ENCODE measurements at regions not wholly inside any gene's neighbourhood (a gene's known extent, or its start where the extent isn't known, plus 50 kb on each side); places are given as distances from the start of the nearest gene placed in this dataset.

DNA sequence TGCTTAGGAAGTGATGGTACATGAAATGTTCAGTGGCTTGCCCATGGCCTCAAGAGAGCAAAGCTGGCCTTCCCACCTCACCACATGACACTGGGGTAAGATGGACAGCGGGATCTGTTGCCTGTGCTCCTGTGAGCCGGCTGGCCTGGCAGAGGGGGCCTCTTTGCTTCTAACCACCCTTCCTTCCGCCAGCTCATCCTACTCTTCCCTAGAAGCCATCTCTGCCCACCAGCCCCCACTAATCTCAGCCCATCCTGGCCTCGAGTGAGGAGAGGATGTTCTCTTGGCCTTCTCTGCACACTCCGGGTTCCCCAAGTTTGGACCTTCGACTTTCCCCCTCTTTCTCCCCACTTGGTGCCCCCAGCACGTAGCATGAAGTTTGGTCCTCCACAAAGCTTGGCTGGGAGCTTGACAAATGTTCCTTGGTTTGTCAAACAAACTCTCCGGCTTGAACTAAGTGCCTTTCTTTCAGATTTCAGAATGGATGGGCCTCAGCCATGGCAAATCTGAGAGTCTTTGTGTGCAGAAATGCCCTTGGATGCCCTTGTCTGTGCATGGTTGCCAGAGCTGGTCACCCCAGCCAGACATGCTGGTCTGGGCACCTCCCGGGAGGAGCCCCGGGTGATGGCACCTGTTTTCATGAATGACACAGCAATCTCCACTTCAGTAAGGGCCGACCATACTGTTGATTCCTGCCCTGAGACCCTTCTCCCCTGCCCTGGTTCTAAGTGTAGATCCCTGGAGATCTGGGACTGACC lies 145.5 kb downstream of the URI1 start:
- no peak for DNase-seq (ENCODE audit: low spot score)
- TF ChIP-seq, protein P1, sequence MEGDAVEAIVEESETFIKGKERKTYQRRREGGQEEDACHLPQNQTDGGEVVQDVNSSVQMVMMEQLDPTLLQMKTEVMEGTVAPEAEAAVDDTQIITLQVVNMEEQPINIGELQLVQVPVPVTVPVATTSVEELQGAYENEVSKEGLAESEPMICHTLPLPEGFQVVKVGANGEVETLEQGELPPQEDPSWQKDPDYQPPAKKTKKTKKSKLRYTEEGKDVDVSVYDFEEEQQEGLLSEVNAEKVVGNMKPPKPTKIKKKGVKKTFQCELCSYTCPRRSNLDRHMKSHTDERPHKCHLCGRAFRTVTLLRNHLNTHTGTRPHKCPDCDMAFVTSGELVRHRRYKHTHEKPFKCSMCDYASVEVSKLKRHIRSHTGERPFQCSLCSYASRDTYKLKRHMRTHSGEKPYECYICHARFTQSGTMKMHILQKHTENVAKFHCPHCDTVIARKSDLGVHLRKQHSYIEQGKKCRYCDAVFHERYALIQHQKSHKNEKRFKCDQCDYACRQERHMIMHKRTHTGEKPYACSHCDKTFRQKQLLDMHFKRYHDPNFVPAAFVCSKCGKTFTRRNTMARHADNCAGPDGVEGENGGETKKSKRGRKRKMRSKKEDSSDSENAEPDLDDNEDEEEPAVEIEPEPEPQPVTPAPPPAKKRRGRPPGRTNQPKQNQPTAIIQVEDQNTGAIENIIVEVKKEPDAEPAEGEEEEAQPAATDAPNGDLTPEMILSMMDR (IDR thresholded peaks at IDR 0.05; ENCODE audit: borderline replicate concordance, control extremely low read depth, extremely low read depth, insufficient read depth, missing control alignments), result no peak
- in situ Hi-C loops (cut with MboI; ENCODE audit: low sequenced_read_pairs, unreplicated experiment), result no loop called here

DNA sequence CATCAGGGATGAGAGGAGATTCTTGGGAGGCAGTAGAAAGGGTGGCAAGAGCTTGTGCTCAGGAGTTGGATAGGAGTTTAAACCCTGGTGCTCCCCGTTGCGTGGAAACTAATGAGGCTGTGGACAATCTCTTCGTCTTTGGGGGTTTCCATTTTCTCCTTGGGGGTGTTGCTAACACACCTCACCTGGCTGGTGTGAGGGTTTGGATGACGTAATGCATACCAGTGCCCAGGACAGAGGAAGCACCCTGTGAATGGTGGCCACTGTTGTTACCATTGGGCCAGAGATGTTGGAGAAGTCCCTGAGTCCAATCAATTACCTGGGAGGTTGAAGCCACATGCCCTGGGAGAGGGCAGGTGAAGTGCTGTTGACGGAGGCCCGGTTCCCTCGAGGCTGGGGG lies 146.5 kb downstream of the URI1 start:
- in situ Hi-C loops (cut with MboI; ENCODE audit: low sequenced_read_pairs, unreplicated experiment), result no loop called here
- TF ChIP-seq, protein P1 (IDR thresholded peaks at IDR 0.05; ENCODE audit: borderline replicate concordance, control extremely low read depth, extremely low read depth, insufficient read depth, missing control alignments), result no peak
- no peak for DNase-seq (ENCODE audit: low spot score)

DNA sequence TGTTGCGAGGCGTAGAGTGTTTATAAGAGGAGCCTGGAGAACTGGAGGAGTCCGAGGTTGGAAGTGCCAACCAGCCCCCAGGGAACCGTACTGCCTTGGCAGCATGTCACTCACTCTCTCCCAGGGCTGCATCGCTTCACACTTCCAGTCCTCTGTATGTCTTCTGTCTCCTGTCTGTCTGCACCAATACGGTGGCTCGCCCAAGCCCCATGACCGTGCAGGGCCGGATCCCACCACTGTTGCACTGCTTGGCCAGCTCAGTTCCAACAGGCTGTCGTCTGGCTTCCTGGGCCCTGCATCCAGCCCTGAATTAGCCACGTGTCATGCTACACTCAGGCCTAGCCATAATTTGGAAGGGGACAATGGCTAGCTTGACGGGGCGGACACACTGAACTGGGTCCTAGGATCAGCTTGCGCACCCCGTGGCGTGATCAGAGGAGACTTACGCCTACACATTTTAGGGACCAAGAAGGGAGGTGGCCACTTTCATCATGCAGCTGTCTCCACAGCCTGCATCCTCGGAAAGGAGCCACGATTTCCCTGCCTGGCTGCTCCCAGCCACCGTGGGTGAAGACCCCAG lies 147.1 kb downstream of the URI1 start:
- in situ Hi-C loops (cut with MboI; ENCODE audit: low sequenced_read_pairs, unreplicated experiment), result no loop called here
- DNase-seq (ENCODE audit: low spot score), result no peak
- TF ChIP-seq, protein P1 (IDR thresholded peaks at IDR 0.05; ENCODE audit: borderline replicate concordance, control extremely low read depth, extremely low read depth, insufficient read depth, missing control alignments), result no peak

DNA sequence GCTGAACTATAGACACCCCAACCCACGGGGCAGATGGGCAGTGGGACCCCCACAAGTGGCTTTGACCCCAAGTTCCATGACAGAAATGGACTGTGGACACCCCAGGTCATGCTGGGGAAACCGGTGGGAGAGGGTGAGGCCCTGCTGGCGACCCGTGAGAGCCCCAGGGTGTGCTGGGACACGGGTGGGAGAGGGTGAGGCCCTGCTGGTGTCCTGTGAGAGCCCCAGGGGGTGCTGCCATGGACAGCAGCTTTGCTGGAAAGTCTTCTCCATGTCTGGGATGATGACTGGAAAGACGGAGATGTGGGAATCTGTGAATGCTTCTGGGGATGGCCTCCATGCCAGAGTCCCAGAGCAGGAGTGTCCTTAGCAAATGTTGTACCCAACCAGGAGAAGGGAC lies 148.4 kb downstream of the URI1 start:
- no peak for DNase-seq (ENCODE audit: low spot score)

DNA sequence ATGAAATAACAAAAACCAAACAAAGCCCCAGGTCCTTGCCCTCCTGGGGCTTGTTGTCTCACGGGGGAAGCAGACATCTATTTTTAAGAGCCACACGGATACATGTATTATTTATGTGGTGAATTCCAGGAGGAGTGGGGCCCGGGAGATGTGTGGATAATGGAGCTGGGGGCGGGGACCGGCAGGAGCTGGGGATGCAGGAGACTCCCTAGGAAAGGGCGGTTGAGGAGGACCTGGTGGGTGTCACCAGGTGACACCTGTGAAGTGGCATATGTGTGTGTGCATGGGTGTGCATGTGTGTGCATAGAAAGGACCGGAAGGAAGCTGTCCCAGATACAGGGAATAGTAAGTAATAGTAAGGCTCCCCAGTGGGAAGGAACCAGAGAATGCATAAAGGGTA lies 148.9 kb downstream of the URI1 start:
- DNase-seq (ENCODE audit: low spot score), result no peak
- TF ChIP-seq, protein P1 (IDR thresholded peaks at IDR 0.05; ENCODE audit: borderline replicate concordance, control extremely low read depth, extremely low read depth, insufficient read depth, missing control alignments), result no peak
- in situ Hi-C loops (cut with MboI; ENCODE audit: low sequenced_read_pairs, unreplicated experiment), result no loop called here

More for the DNA sequence above, 148.4 kb downstream of the URI1 start:
- TF ChIP-seq, protein P1 (IDR thresholded peaks at IDR 0.05; ENCODE audit: borderline replicate concordance, control extremely low read depth, extremely low read depth, insufficient read depth, missing control alignments), result no peak
- in situ Hi-C loops (cut with MboI; ENCODE audit: low sequenced_read_pairs, unreplicated experiment), result no loop called here

DNA sequence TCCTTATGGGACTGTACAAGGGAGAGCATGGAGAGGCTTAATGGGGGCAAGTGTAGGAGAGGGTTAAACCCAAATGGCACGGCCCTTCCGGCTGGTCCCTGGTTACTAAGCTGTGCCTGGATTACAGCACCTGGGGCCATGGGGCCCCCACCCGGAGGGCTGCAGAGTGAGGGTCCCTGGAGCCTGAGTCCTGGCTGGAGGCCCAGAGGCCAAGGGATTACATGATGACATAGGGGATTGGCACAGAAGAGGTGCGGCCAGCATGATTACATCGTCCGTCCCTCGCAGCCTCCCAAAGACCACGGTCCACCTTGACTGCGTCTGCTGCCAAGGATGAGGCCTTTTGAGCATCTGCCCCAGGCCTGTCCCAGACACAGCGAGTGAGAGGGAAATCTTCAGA lies 149.4 kb downstream of the URI1 start:
- no peak for DNase-seq (ENCODE audit: low spot score)
- in situ Hi-C loops (cut with MboI; ENCODE audit: low sequenced_read_pairs, unreplicated experiment), result no loop called here
- TF ChIP-seq, protein P1 (IDR thresholded peaks at IDR 0.05; ENCODE audit: borderline replicate concordance, control extremely low read depth, extremely low read depth, insufficient read depth, missing control alignments), result no peak
